NCI-H2029 treated with DMSO at 0.1 percent for 48 hours (cell line): ENCODE measurements at regions not wholly inside any gene's neighbourhood (a gene's known extent, or its start where the extent isn't known, plus 50 kb on each side); places are given as distances from the start of the nearest gene placed in this dataset.
"Not testable (repeated sequence)": the region's sequence is repeated elsewhere in the genome, so short reads cannot be mapped to it uniquely, and the experiment has no call there.

ENCODE experiments used
- DNase-seq: peaks from one replicate; lab custom pipeline; 2025; lab: John Stamatoyannopoulos, UW

DNA sequence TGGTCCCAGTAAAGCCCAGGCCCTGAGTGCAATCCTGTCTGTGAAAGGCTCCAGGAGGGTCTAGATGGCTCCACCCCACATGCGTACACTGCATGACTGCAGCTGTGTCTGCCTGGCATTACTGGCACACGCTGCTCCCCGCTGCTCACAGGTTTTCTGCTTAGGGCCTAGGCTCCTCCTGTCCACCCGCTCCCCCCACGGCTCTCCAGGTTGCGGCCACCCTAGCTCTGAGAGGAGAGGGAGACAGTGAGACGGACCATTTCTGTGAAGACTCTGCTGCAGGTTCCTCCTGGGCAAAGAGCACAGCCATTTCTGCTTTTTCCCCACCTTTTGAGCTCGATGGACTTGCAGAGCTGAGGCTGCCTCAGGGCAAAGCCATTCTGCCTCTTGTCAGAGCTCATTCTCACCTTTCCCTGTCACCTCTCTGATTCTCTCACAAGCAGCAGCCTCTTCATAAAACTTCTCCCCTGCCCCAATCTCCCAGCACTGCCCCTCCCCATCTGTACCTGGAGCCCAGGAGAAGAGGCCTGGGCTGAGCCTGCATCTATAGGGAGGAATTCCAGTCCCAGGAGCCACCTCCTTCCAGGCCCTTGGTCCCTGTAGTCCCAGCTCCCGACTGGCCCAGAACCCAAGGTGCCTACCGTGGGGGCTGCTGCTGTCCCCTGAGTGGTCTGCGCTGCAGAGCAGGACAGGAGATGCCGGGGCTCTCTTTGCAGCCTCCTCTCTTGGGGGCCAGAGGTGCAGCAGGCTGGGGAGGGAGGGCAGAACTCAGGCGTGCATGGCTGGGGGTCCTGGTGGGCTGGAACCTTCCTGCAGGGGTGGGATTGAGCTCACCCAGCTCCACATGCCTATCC lies 433.7 kb upstream of the B3GAT1 start:
- no peak for DNase-seq

GRCh38 chr11:134844838-134845237 lies 432.8 kb upstream of the B3GAT1 start:
- no peak for DNase-seq

GRCh38 chr11:134843735-134844134 lies 431.7 kb upstream of the B3GAT1 start:
- no peak for DNase-seq

DNA sequence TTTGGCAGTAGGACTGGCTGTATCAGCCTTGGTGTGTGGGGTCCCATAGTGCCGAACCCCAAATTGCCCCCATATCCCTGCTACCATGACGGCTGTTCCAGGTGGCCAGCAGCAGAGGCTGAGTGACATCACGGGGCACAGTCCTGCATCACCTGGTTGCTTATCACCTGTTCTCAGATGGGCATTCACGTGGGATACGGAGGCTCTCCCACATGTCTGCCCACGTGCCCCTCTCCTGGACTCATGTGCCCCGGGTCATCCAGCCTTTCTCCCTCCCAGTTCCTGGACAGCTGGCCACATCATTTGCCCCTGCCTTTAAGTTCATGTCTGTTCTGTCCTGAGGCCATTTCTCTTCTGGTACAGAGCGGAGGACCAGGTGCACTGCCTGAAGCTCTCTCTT lies 431.0 kb upstream of the B3GAT1 start:
- DNase-seq = no peak

GRCh38 chr11:134841972-134842371 lies 429.9 kb upstream of the B3GAT1 start:
- DNase-seq = no peak

GRCh38 chr11:134841411-134841810 lies 429.4 kb upstream of the B3GAT1 start:
- DNase-seq = no peak

- DNase-seq = no peak
These were observed 428.9 kb upstream of the B3GAT1 start for GRCh38 chr11:134840945-134841344.

DNA sequence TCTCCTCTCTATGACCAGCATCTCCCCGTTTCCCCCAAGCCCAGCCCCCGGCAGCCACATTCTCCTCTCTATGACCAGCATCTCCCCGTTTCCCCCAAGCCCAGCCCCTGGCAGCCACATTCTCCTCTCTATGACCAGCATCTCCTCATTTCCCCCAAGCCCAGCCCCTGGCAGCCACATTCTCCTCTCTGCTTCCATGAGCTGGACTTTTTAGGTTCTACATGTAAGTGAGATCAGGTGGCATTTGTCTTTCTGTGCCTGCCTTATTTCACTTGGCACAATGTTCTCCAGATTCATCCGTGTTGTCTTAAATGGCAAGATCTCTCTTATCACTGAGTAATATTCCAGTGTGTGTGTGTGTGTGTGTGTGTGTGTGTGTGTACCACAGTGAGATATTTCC lies 428.1 kb upstream of the B3GAT1 start:
- not testable (repeated sequence) for DNase-seq

DNA sequence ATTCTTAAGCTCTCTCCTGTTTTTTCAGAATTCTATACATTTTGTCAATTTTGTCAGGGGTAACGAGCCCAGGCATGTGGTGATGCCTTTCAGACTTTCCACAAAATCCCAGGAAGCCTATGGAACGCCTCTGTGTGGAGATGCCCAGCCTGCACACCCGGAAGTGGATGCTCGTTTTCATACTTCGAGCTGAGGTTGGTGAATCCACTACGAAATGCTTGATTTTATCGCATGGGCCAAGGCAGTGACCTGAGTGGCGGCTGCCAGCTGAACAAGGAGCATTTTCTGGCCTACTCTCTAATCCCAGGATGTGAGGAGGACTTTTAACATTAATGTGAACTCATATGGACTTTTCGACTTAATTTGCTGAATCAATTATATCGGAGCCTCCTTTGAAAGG lies 426.7 kb upstream of the B3GAT1 start:
- no peak for DNase-seq

GRCh38 chr11:134837887-134838232 lies 425.8 kb upstream of the B3GAT1 start:
- no peak for DNase-seq

GRCh38 chr11:134837166-134837886 lies 425.3 kb upstream of the B3GAT1 start:
- no peak for DNase-seq

DNA sequence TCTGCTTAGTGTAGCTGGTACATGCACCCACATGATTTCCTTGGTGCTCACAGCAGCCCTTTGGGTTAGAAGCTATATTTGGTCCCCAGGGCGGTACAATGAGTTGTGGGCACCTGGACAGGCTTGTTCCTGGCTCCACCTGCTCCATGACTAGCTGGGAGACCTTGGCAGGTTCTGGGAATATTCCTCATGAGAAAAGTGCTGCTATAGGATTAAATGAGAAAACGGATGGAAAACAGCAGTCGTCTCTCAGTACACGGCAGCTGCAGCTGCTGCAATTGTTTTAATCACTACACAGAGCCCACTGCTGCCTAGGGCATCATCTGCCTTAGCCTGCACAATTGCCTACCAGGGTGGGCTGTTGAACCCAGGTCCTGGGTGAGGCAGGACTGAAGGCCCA lies 424.5 kb upstream of the B3GAT1 start:
- no peak for DNase-seq

DNA sequence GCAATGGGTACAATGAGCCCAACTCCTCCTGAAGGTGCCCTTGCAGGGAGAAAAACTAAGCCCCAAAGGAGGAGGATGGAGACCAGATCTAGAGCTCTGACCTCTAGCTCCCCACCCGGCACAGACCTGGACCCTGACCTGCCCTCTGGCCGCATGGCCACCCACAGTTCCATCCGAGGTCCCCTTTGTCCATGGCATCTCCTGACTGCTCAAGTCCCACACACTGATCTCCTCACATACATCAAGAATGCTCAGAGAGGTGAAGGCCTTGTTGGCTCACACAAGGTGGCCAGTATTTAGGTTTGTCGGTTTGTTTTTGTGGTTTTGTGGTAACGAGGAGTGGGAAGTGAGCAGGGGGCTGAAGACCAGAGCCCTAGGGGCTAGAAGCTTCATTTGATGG lies 423.5 kb upstream of the B3GAT1 start:
- DNase-seq = no peak

- DNase-seq = no peak
These were observed 418.3 kb upstream of the B3GAT1 start for GRCh38 chr11:134830312-134830711.

DNA sequence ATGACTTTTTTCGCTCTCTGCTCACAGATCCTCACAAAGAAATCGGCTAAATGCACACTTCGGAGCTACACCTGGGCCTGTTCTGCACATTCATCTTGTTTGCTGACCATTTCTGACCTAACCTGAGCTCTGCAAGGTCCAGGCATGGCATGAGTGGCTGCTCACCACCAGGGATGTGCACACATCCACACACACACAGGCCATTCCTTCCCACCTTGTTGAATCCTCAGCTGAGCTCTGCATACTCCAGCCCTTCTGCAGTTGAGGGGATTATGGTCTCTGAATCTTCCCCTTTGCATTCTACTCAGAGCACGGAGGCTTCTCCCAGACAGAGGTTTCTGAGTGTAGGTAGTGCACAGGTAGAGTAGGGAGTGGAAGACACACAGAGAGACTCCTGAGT lies 411.9 kb upstream of the B3GAT1 start:
- no peak for DNase-seq

DNA sequence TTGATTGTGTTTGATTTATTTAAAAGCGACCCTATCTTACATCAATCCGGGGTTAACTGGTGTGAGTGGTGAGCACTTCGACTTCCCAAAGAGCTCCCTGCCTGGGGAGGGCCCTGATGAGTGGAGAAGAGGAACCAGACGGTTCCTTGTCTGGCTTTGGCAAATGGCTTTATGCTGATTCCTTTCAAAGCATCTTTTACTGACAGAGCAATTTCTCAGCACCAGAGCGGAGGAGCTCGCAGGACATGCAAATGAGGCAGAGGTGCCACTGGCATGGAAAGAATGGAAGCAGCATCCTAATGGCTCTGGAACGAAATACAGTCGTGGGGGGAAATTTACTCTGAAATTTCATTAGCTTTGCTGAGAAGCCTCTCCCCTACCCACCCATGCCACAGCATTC lies 410.9 kb upstream of the B3GAT1 start:
- no peak for DNase-seq

DNA sequence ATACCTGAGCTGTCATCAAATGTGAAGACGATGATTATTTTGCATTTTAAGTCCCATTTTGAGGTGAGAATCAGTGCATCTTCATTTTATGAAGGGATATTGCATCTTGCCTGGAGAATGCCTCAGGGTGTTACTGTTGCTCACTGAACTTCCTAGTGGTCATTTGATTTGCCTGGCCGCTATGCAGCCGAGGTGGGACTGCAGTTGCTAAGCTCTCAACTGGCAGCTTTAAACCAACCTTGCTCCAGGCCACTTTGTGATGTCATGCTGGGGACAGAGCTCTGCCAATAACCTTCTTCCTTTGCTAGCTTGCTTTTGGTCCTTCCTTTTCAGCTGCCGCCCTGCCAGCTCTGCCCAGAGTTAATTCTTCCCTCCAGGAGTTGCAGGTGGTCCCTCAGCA lies 409.4 kb upstream of the B3GAT1 start:
- no peak for DNase-seq

GRCh38 chr11:134819041-134819440 lies 407.0 kb upstream of the B3GAT1 start:
- DNase-seq = no peak

GRCh38 chr11:134818516-134818915 lies 406.5 kb upstream of the B3GAT1 start:
- no peak for DNase-seq

DNA sequence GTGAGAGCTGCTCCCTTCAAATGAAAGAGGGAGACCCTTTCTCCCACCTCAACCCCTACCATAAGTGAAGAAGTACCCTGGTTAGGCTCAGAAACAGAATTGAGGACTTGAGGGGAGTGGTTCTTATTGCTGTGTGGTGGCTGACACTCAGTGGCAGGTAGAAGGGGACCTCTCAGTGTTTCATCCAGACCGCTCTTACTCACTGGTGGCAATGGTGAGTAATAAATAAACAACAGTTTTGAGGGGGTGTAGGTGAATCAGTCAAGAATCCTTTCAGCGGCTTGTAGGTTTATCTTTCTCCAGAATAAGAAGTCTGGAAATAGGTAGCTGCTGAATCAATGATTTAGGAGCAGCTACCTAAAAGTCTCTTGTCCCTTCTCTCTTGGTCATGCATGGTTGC lies 403.4 kb upstream of the B3GAT1 start:
- DNase-seq = no peak

DNA sequence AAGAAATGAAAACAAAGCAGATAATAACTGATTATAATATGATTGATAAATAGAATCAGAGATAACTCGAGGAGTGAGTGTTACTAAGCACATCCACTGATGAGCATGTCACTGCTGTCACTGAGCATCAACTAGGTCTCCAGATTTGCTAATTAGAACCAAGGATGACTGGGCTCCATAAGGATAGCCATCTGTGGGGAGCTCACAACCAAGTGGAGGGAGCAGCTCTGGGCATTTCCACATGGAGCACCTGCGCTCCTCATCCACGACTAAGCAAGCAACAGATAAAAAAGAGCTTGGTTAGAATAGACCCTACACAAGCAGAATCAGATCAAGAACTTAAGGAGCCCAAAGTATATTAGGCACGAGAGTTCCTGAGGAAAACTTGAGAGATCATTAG lies 396.0 kb upstream of the B3GAT1 start:
- DNase-seq = no peak

DNA sequence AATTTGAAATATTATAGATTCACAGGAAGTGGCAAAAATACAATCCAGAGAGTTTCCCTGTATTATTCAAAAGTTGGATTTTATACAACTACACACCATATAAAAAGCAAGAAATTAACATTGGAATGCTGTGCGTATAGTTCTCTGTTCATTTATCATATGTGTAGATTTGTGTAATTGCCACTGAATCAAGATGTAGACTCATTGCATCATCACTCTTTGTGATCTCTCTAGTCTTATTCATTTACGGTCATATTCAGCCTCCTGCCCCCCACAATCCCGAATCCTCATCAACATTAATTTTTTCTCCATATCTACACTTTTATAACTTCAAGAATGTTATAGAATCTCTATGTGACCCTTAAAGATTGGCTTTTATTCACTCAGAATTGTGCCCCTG lies 390.6 kb upstream of the B3GAT1 start:
- DNase-seq = no peak

GRCh38 chr11:134802116-134802515 lies 390.1 kb upstream of the B3GAT1 start:
- no peak for DNase-seq

DNA sequence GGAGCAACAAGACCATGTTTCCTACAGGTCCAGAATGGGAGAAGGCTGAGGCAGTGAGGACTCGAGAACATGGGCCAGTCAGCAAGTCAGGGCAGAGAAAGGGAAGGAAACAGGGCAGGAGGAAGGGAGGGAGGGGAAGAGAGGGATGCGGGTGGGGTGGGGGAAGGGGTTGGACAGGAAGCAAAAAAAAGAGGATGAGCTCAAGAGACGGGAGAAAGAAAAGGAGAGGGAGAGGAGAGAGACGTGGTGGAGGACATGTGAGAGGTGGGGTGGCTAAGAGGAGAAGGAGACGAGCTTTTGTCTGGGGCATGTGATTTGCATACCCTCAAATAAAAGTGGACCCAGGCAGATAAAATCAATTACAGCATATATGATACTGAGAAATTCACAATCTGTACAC lies 389.5 kb upstream of the B3GAT1 start:
- DNase-seq = no peak
